ENCODE measurements at regions not wholly inside any gene's neighbourhood (a gene's known extent, or its start where the extent isn't known, plus 50 kb on each side); places are given as distances from the start of the nearest gene placed in this dataset.
A peak's percentile ranks its signal among the peaks of the same experiment; 100 is the strongest.
"Not testable (repeated sequence)": the region's sequence is repeated elsewhere in the genome, so short reads cannot be mapped to it uniquely, and the experiment has no call there.

GRCh38 chr5:125660231-125660895 lies 762.8 kb upstream of the GRAMD2B start:
- DNase-seq: no peak

GRCh38 chr5:125661584-125661983 lies 761.6 kb upstream of the GRAMD2B start:
- no peak for DNase-seq

GRCh38 chr5:125668884-125669283 lies 754.3 kb upstream of the GRAMD2B start:
- DNase-seq: peak; percentile 94

- peak; percentile 56 for DNase-seq
Measured at GRCh38 chr5:125673359-125673950, 749.8 kb upstream of the GRAMD2B start.

- no peak for DNase-seq
Measured at GRCh38 chr5:125679522-125679921, 743.7 kb upstream of the GRAMD2B start.

GRCh38 chr5:125683669-125684068 lies 739.5 kb upstream of the GRAMD2B start:
- DNase-seq: no peak

GRCh38 chr5:125685771-125686170 lies 737.4 kb upstream of the GRAMD2B start:
- DNase-seq: no peak

- DNase-seq: not testable (repeated sequence)
Measured at GRCh38 chr5:125691738-125692530, 731.3 kb upstream of the GRAMD2B start.

- no peak for DNase-seq
Measured at GRCh38 chr5:125695996-125696655, 727.1 kb upstream of the GRAMD2B start.

- no peak for DNase-seq
Measured at GRCh38 chr5:125696762-125697161, 726.4 kb upstream of the GRAMD2B start.

- DNase-seq: no peak
Measured at GRCh38 chr5:125698420-125698819, 724.8 kb upstream of the GRAMD2B start.

GRCh38 chr5:125699860-125700259 lies 723.3 kb upstream of the GRAMD2B start:
- no peak for DNase-seq

GRCh38 chr5:125700380-125700861 lies 722.8 kb upstream of the GRAMD2B start:
- DNase-seq: peak; percentile 2

GRCh38 chr5:125703616-125704015 lies 719.6 kb upstream of the GRAMD2B start:
- no peak for DNase-seq

- DNase-seq: no peak
Measured at GRCh38 chr5:125704888-125705287, 718.3 kb upstream of the GRAMD2B start.

GRCh38 chr5:125708583-125708982 lies 714.6 kb upstream of the GRAMD2B start:
- DNase-seq: no peak

- DNase-seq: no peak
Measured at GRCh38 chr5:125710745-125711144, 712.5 kb upstream of the GRAMD2B start.

- DNase-seq: no peak
Measured at GRCh38 chr5:125712397-125712796, 710.8 kb upstream of the GRAMD2B start.

GRCh38 chr5:125713109-125713805 lies 710.0 kb upstream of the GRAMD2B start:
- DNase-seq: no peak

GRCh38 chr5:125715216-125715615 lies 708.0 kb upstream of the GRAMD2B start:
- no peak for DNase-seq

- no peak for DNase-seq
Measured at GRCh38 chr5:125717209-125717608, 706.0 kb upstream of the GRAMD2B start.

- no peak for DNase-seq
Measured at GRCh38 chr5:125719681-125720347, 703.4 kb upstream of the GRAMD2B start.
